KMS-11 (cell line): ENCODE measurements at regions not wholly inside any gene's neighbourhood (a gene's known extent, or its start where the extent isn't known, plus 50 kb on each side); places are given as distances from the start of the nearest gene placed in this dataset.
"Not testable (repeated sequence)": the region's sequence is repeated elsewhere in the genome, so short reads cannot be mapped to it uniquely, and the experiment has no call there.

ENCODE experiments used
- H2AFZ ChIP-seq: fragments of 200-600 bp; sonication (generic); 2 replicates; pipeline ENCODE4 v1.6.1; 2016; ENCODE audit warnings: antibody characterized with exemption, mixed run types, low read depth
- H3K27ac ChIP-seq: fragments of 200-600 bp; sonication (generic); 2 replicates; pipeline ENCODE4 v1.6.1; 2016; ENCODE audit warnings: mild to moderate bottlenecking, mixed run types
- H3K27me3 ChIP-seq: fragments of 200-600 bp; sonication (generic); 2 replicates; pipeline ENCODE4 v1.6.1; 2017; ENCODE audit warnings: mild to moderate bottlenecking, low read depth, mixed run types, moderate library complexity; ENCODE audit not compliant: insufficient read depth
- H3K36me3 ChIP-seq: fragments of 200-600 bp; sonication (generic); 2 replicates; pipeline ENCODE4 v1.6.1; 2017; ENCODE audit warnings: mild to moderate bottlenecking, mixed run types; ENCODE audit not compliant: insufficient read depth
- H3K4me1 ChIP-seq: fragments of 200-600 bp; sonication (generic); 2 replicates; pipeline ENCODE4 v1.6.1; 2016; ENCODE audit warnings: mild to moderate bottlenecking, low read depth, mixed run types; ENCODE audit not compliant: poor library complexity, severe bottlenecking
- H3K4me2 ChIP-seq: fragments of 200-600 bp; sonication (generic); 2 replicates; pipeline ENCODE4 v1.7.0; 2016; ENCODE audit warnings: mild to moderate bottlenecking, mixed run types
- H3K4me3 ChIP-seq: fragments of 200-600 bp; sonication (generic); IDR thresholded peaks from 2 replicates; pipeline ENCODE4 v1.6.1; 2017; ENCODE audit warnings: low read depth, low read length, mixed read lengths; ENCODE audit not compliant: insufficient read depth
- H3K79me2 ChIP-seq: fragments of 200-600 bp; sonication (generic); 2 replicates; pipeline ENCODE4 v1.6.1; 2016; ENCODE audit warnings: low read depth, mixed run types; ENCODE audit not compliant: insufficient read depth
- H3K9ac ChIP-seq: fragments of 200-600 bp; sonication (generic); 2 replicates; pipeline ENCODE4 v1.6.1; 2016; ENCODE audit warnings: mild to moderate bottlenecking, mixed run types
- H4K20me1 ChIP-seq: fragments of 200-600 bp; sonication (generic); 2 replicates; pipeline ENCODE4 v1.6.1; 2016; ENCODE audit warnings: mild to moderate bottlenecking, mixed run types; ENCODE audit not compliant: insufficient read depth
- TF ChIP-seq, protein P1 (sequence below): fragments of 200-600 bp; sonication (generic); conservative IDR thresholded peaks from 2 replicates; pipeline ENCODE4 v1.6.1; 2017; ENCODE audit warnings: low read depth, mild to moderate bottlenecking, antibody characterized with exemption, low read length, moderate library complexity, mixed read lengths

DNA sequence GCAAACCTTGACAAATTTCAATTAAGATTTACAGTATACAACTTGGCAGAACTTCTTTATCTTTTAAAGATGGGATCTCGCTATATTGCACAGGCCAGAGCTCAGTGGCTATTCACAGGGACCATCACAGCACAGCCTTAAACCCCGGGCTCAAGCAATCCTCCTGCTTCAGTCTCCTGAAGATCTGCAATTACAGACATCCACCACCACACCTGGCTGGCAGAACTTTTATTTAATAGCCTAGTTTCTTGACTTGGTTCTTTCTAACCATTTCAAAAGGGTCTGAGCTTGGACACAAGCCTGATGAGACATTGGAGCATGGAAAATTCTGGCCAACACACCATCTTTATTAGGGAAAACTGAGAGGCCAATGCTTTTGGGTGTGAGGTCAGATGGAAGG lies 151.6 kb upstream of the KCNG1 start:
- Histone ChIP-seq H3K36me3 (no peaks in the 10 kb centered on the region), H3K4me2 (no peak overlapping the region), H4K20me1 (no peaks in the 10 kb centered on the region), H3K27me3 (no peaks in the 10 kb centered on the region), H2AFZ (no peak overlapping the region), H3K4me1 (no peaks in the 10 kb centered on the region), H3K79me2 (no peaks in the 10 kb centered on the region), H3K9ac (no peak overlapping the region), H3K27ac (no peak overlapping the region), H3K4me3 (no peak overlapping the region)
- TF ChIP-seq, protein P1, sequence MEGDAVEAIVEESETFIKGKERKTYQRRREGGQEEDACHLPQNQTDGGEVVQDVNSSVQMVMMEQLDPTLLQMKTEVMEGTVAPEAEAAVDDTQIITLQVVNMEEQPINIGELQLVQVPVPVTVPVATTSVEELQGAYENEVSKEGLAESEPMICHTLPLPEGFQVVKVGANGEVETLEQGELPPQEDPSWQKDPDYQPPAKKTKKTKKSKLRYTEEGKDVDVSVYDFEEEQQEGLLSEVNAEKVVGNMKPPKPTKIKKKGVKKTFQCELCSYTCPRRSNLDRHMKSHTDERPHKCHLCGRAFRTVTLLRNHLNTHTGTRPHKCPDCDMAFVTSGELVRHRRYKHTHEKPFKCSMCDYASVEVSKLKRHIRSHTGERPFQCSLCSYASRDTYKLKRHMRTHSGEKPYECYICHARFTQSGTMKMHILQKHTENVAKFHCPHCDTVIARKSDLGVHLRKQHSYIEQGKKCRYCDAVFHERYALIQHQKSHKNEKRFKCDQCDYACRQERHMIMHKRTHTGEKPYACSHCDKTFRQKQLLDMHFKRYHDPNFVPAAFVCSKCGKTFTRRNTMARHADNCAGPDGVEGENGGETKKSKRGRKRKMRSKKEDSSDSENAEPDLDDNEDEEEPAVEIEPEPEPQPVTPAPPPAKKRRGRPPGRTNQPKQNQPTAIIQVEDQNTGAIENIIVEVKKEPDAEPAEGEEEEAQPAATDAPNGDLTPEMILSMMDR, result no peak

DNA sequence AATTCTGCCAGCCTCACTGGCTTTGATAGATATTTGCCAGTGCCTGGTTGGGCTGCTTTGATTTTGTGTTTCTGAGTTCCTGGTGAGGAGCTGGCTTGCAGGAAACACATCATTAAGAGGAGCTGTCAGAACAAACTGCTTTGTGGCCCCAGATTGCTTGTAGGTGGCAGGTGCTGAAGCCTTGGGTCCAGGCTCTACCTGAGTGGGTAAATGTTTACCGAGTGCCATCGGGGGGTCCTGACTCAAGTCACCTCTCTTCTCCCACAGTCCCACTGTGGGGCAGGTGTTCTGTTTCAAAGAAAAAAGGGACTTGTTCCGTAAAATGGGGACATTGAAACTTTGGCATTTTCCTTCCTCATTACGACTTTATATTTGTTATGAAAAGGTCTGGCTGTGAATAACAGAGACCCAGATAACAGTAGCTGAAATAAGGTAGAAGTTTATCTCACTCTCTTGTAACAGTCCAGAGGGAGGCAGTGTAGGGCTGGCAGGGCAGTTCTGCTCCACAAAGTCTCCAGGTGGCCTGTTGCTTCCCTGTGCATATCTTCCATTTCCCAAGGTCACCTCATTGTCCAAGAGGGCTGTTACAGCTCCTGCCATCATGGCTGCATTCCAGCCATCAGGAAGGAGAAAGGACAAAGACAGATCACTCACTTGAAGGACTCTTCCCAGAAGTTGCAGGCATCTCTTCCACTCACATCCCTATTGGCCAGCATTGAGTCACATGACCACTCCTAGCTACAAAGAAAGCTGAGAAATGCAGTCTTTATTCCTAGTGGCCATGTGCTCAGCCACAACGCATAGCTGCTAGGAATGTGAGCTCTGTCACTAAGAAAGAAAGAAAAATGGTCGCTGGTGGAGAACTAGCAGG lies 149.9 kb upstream of the KCNG1 start:
- H3K27me3 ChIP-seq, result no peaks in the 10 kb centered on the region
- TF ChIP-seq, protein P1, result no peak
- H3K4me2 ChIP-seq, result no peak overlapping the region
- H3K4me3 ChIP-seq, result no peak overlapping the region
- H3K79me2 ChIP-seq, result no peaks in the 10 kb centered on the region
- H4K20me1 ChIP-seq, result no peaks in the 10 kb centered on the region
- H2AFZ ChIP-seq, result no peak overlapping the region
- no peaks in the 10 kb centered on the region for H3K36me3 ChIP-seq
- H3K9ac ChIP-seq, result no peak overlapping the region
- no peak overlapping the region for H3K27ac ChIP-seq
- no peaks in the 10 kb centered on the region for H3K4me1 ChIP-seq

DNA sequence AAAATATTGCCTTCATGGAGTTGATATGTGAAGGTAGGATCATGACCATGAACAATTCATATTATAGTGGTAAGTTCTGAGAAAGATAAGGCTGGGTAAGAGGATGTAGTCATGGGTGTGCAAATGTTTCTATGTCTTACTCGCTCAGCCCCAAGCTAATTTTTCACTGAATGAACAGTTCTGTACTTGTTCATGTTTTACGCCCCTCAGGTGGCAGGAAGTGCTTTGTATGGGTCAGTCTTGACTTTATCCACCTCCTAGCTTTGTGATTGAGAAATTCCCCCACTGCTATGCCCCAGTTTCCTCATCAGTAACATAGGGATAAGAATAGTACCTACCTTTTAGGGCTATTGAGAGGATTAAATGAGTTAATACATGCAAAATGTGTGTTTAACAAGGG lies 148.2 kb upstream of the KCNG1 start:
- no peak overlapping the region for H3K4me2 ChIP-seq
- H3K27ac ChIP-seq, result no peak overlapping the region
- TF ChIP-seq, protein P1, result no peak
- no peak overlapping the region for H2AFZ ChIP-seq
- H4K20me1 ChIP-seq, result no peaks in the 10 kb centered on the region
- no peak overlapping the region for H3K9ac ChIP-seq
- H3K4me3 ChIP-seq, result no peak overlapping the region
- H3K36me3 ChIP-seq, result no peaks in the 10 kb centered on the region
- H3K79me2 ChIP-seq, result no peaks in the 10 kb centered on the region
- H3K4me1 ChIP-seq, result no peaks in the 10 kb centered on the region
- H3K27me3 ChIP-seq, result no peaks in the 10 kb centered on the region

DNA sequence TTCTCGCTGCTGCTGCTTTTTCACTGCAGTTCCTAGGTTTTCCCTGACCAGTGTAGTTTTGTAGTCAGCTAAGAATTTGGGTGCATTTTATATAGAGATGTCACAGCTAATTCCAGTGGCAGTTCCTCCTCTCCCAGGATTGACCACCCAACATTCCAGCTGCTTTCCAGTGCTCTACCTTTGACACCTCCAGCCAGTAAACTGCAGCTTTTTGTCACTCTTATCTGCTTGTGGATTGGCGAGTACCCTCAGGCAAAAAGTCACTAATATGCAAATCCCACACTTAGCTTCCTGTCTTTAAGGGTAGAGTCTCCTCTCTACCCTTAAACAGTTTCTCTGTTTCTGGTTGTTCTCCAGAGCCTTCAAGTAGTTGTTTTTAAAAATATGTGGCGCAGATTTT lies 146.9 kb upstream of the KCNG1 start:
- TF ChIP-seq, protein P1, result no peak
- H3K36me3 ChIP-seq, result no peaks in the 10 kb centered on the region
- no peak overlapping the region for H3K27ac ChIP-seq
- H3K4me3 ChIP-seq, result no peak overlapping the region
- no peak overlapping the region for H3K4me2 ChIP-seq
- no peaks in the 10 kb centered on the region for H4K20me1 ChIP-seq
- H3K4me1 ChIP-seq, result no peaks in the 10 kb centered on the region
- no peak overlapping the region for H2AFZ ChIP-seq
- no peaks in the 10 kb centered on the region for H3K27me3 ChIP-seq
- H3K9ac ChIP-seq, result no peak overlapping the region
- H3K79me2 ChIP-seq, result no peaks in the 10 kb centered on the region

DNA sequence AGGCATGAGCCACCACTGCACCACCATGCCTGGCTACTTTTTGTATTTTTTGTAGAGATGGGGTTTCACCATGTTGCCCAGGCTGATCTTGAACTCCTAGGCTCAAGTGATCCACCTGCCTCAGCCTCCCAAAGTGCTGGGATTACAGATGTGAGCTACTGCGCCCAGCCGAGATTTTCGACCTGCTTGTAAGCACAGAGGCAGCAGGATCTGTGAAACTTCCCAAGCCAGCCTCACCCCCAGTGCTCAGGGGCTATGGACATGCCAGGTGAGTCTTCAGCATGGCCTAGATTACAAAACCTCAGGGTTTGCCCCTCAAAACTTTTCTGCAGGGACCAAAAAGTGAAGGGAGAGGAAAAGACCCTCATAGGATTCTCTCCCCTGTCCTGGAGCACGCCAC lies 145.0 kb upstream of the KCNG1 start:
- H3K27me3 ChIP-seq, H4K20me1 ChIP-seq, H2AFZ ChIP-seq, H3K4me2 ChIP-seq, H3K4me1 ChIP-seq, H3K27ac ChIP-seq, H3K4me3 ChIP-seq, H3K79me2 ChIP-seq, H3K9ac ChIP-seq, H3K36me3 ChIP-seq: not testable (repeated sequence)
